HG03095 (cell line): ENCODE measurements at regions not wholly inside any gene's neighbourhood (a gene's known extent, or its start where the extent isn't known, plus 50 kb on each side); places are given as distances from the start of the nearest gene placed in this dataset.

ENCODE experiments used
- ATAC-seq: cut with Tn5 transposase; IDR thresholded peaks from one replicate; pipeline ENCODE4 v1.9.1; 2021; ENCODE audit warnings: moderate library complexity; ENCODE audit not compliant: unreplicated experiment

GRCh38 chr16:79498928-79499327 is 101.6 kb downstream of the MAF start:
- no peak for ATAC-seq

- no peak for ATAC-seq
Observed at GRCh38 chr16:79497606-79498350, 102.8 kb downstream of the MAF start.

- ATAC-seq = no peak
Observed at GRCh38 chr16:79493911-79494310, 106.6 kb downstream of the MAF start.

GRCh38 chr16:79492036-79492435 is 108.5 kb downstream of the MAF start:
- no peak for ATAC-seq

- no peak for ATAC-seq
Observed at GRCh38 chr16:79485020-79485419, 115.5 kb downstream of the MAF start.

- ATAC-seq = no peak
Observed at GRCh38 chr16:79484237-79484636, 116.3 kb downstream of the MAF start.

GRCh38 chr16:79483336-79483735 is 117.2 kb downstream of the MAF start:
- ATAC-seq = no peak

GRCh38 chr16:79482011-79482410 is 118.5 kb downstream of the MAF start:
- no peak for ATAC-seq

GRCh38 chr16:79480929-79481328 is 119.6 kb downstream of the MAF start:
- ATAC-seq = no peak

- ATAC-seq = no peak
Observed at GRCh38 chr16:79480056-79480455, 120.5 kb downstream of the MAF start.

- ATAC-seq = no peak
Observed at GRCh38 chr16:79476580-79476979, 124.0 kb downstream of the MAF start.

GRCh38 chr16:79475841-79476240 is 124.7 kb downstream of the MAF start:
- no peak for ATAC-seq

GRCh38 chr16:79473456-79473855 is 127.1 kb downstream of the MAF start:
- no peak for ATAC-seq

- ATAC-seq = no peak
Observed at GRCh38 chr16:79472426-79472825, 128.1 kb downstream of the MAF start.

- no peak for ATAC-seq
Observed at GRCh38 chr16:79469999-79470398, 130.5 kb downstream of the MAF start.

- ATAC-seq = no peak
Observed at GRCh38 chr16:79468631-79469030, 131.9 kb downstream of the MAF start.

GRCh38 chr16:79468121-79468552 is 132.4 kb downstream of the MAF start:
- no peak for ATAC-seq

- ATAC-seq = no peak
Observed at GRCh38 chr16:79466111-79466510, 134.4 kb downstream of the MAF start.

- no peak for ATAC-seq
Observed at GRCh38 chr16:79463841-79464240, 136.7 kb downstream of the MAF start.

GRCh38 chr16:79456036-79456435 is 144.5 kb downstream of the MAF start:
- ATAC-seq = no peak

- ATAC-seq = no peak
Observed at GRCh38 chr16:79452671-79453070, 147.9 kb downstream of the MAF start.

GRCh38 chr16:79451196-79451816 is 149.2 kb downstream of the MAF start:
- no peak for ATAC-seq

- no peak for ATAC-seq
Observed at GRCh38 chr16:79449900-79450299, 150.6 kb downstream of the MAF start.
